SK-N-SH treated with all-trans-retinoic acid at 6 μM for 48 hours (cell line): ENCODE measurements at regions not wholly inside any gene's neighbourhood (a gene's known extent, or its start where the extent isn't known, plus 50 kb on each side); places are given as distances from the start of the nearest gene placed in this dataset.
A peak's percentile ranks its signal among the peaks of the same experiment; 100 is the strongest.

ENCODE experiments used
- ATAC-seq: fragments of 200-7000 bp; cut with Tn5 transposase; 3 replicates; pipeline ENCODE4 v1.9.1; 2020; ENCODE audit warnings: mild to moderate bottlenecking, moderate library complexity
- ARNTL ChIP-seq: fragments of 450-650 bp; formaldehyde crosslinking; IDR thresholded peaks from 2 replicates; pipeline ENCODE4 v1.5.0; 2020; ENCODE audit warnings: low read depth, mild to moderate bottlenecking, moderate library complexity, borderline replicate concordance
- BACH2 ChIP-seq: fragments of 250-450 bp; sonication (Bioruptor Pico); IDR thresholded peaks from 2 replicates; pipeline ENCODE4 v1.9.0; 2021; ENCODE audit warnings: mild to moderate bottlenecking, borderline replicate concordance
- CREB5 ChIP-seq: fragments of 250-450 bp; sonication (Bioruptor Pico); IDR thresholded peaks from 2 replicates; pipeline ENCODE4 v1.5.1; 2020; ENCODE audit warnings: low read depth, mild to moderate bottlenecking, moderate library complexity
- CSDC2 ChIP-seq: fragments of 250-450 bp; sonication (Bioruptor Pico); IDR thresholded peaks from 2 replicates; pipeline ENCODE4 v1.5.0; 2020; ENCODE audit warnings: mild to moderate bottlenecking, moderate library complexity
- CSRNP3 ChIP-seq: fragments of 250-450 bp; sonication (Bioruptor Pico); IDR thresholded peaks from 2 replicates; pipeline ENCODE4 v1.5.1; 2021; ENCODE audit warnings: mild to moderate bottlenecking, moderate library complexity
- ESRRG ChIP-seq: fragments of 250-450 bp; sonication (Bioruptor Pico); IDR thresholded peaks from 2 replicates; pipeline ENCODE4 v1.6.1; 2021; ENCODE audit warnings: mild to moderate bottlenecking
- GLIS3 ChIP-seq: fragments of 250-450 bp; sonication (Bioruptor Pico); IDR thresholded peaks from 2 replicates; pipeline ENCODE4 v1.5.0; 2020; ENCODE audit warnings: mild to moderate bottlenecking, moderate library complexity
- ISL1 ChIP-seq: fragments of 250-450 bp; sonication (Bioruptor Pico); IDR thresholded peaks from 2 replicates; pipeline ENCODE4 v2.1.2; 2022; ENCODE audit warnings: mild to moderate bottlenecking, moderate library complexity
- OSR1 ChIP-seq: fragments of 250-450 bp; sonication (Bioruptor Pico); IDR thresholded peaks from 2 replicates; pipeline ENCODE4 v1.8.0; 2022; ENCODE audit warnings: moderate library complexity, mild to moderate bottlenecking, inconsistent platforms
- POU6F1 ChIP-seq: fragments of 250-450 bp; sonication (Bioruptor Pico); IDR thresholded peaks from 2 replicates; pipeline ENCODE4 v1.8.0; 2021; ENCODE audit warnings: low read depth, mild to moderate bottlenecking, moderate library complexity, borderline replicate concordance
- SNAI2 ChIP-seq: fragments of 250-450 bp; sonication (Bioruptor Pico); IDR thresholded peaks from 2 replicates; pipeline ENCODE4 v1.5.0; 2020; ENCODE audit warnings: mild to moderate bottlenecking, moderate library complexity
- TCF4 ChIP-seq: fragments of 250-450 bp; sonication (Bioruptor Pico); IDR thresholded peaks from 2 replicates; pipeline ENCODE4 v1.8.0; 2021; ENCODE audit warnings: mild to moderate bottlenecking, moderate library complexity, borderline replicate concordance
- TOX ChIP-seq: fragments of 250-450 bp; sonication (Bioruptor Pico); IDR thresholded peaks from 2 replicates; pipeline ENCODE4 v1.8.0; 2021; ENCODE audit warnings: mild to moderate bottlenecking, moderate library complexity, borderline replicate concordance
- TSHZ2 ChIP-seq: fragments of 250-450 bp; sonication (Bioruptor Pico); IDR thresholded peaks from 2 replicates; pipeline ENCODE4 v1.5.0; 2020; ENCODE audit warnings: mild to moderate bottlenecking, moderate library complexity
- ZC3H10 ChIP-seq: fragments of 250-450 bp; sonication (Bioruptor Pico); IDR thresholded peaks from 2 replicates; pipeline ENCODE4 v1.5.1; 2021; ENCODE audit warnings: mild to moderate bottlenecking, moderate library complexity
- ZFP3 ChIP-seq: fragments of 250-450 bp; sonication (Bioruptor Pico); IDR thresholded peaks from 2 replicates; pipeline ENCODE4 v1.5.0; 2020; ENCODE audit warnings: mild to moderate bottlenecking, moderate library complexity
- ZFP30 ChIP-seq: fragments of 450-650 bp; formaldehyde crosslinking; IDR thresholded peaks from 2 replicates; pipeline ENCODE4 v1.5.0; 2022; ENCODE audit warnings: mild to moderate bottlenecking, moderate library complexity
- ZNF70 ChIP-seq: fragments of 450-650 bp; formaldehyde crosslinking; IDR thresholded peaks from 2 replicates; pipeline ENCODE4 v1.5.0; 2020; ENCODE audit warnings: mild to moderate bottlenecking, moderate library complexity
- ZNF8 ChIP-seq: fragments of 450-650 bp; formaldehyde crosslinking; IDR thresholded peaks from 2 replicates; pipeline ENCODE4 v1.5.0; 2020; ENCODE audit warnings: mild to moderate bottlenecking, moderate library complexity

- TF ChIP-seq BACH2 (CRISPR knock-in tag) (no peak), ARNTL (CRISPR knock-in tag) (no peak), ZNF8 (CRISPR knock-in tag) (no peak), CSRNP3 (CRISPR knock-in tag) (no peak), ZC3H10 (no peak), CREB5 (CRISPR knock-in tag) (no peak), OSR1 (CRISPR knock-in tag) (no peak), TOX (CRISPR knock-in tag) (no peak), ESRRG (no peak), ISL1 (CRISPR knock-in tag) (no peak), CSDC2 (CRISPR knock-in tag) (no peak), ZFP3 (CRISPR knock-in tag) (no peak), ZNF70 (CRISPR knock-in tag) (no peak), POU6F1 (no peak), TSHZ2 (CRISPR knock-in tag) (no peak), SNAI2 (no peak)
- ATAC-seq, result no peak
These were observed 139.4 kb upstream of the RAI14 start for GRCh38 chr5:34516686-34517085.

- no peak for TF ChIP-seq CSDC2 (CRISPR knock-in tag)
- no peak for TF ChIP-seq ISL1 (CRISPR knock-in tag)
- TF ChIP-seq ZFP30 (CRISPR knock-in tag), result no peak
- TF ChIP-seq ZFP3 (CRISPR knock-in tag), result no peak
- TF ChIP-seq ESRRG, result no peak
- no peak for TF ChIP-seq TSHZ2 (CRISPR knock-in tag)
- no peak for TF ChIP-seq BACH2 (CRISPR knock-in tag)
- no peak for TF ChIP-seq TCF4 (CRISPR knock-in tag)
- no peak for TF ChIP-seq CSRNP3 (CRISPR knock-in tag)
- TF ChIP-seq GLIS3, result no peak
- peak; percentile 55 for ATAC-seq
These were observed 138.9 kb upstream of the RAI14 start for GRCh38 chr5:34517249-34517648.
